ENCODE measurements at regions not wholly inside any gene's neighbourhood (a gene's known extent, or its start where the extent isn't known, plus 50 kb on each side); places are given as distances from the start of the nearest gene placed in this dataset.

- intact Hi-C loops (cut with DNase I; ENCODE audit: low total_unique reads) (no loop called here), in situ Hi-C loops (cut with MboI; ENCODE audit: low pct_ligation_motif_present in 1 of 4, low pct_unique_long_range_greater_than_20kb in 1 of 4, low sequenced_read_pairs in 3 of 4) (no loop called here)
- H3K4me3 ChIP-seq, result no peak overlapping the region
- no peak for DNase-seq
- peaks cover 11% of the 10 kb centered on the region for H3K27me3 ChIP-seq
- peak overlapping the region in 1 of 4 donors; percentile 1 for H3K27ac ChIP-seq
- H3K9me3 ChIP-seq, result no peaks in the 10 kb centered on the region
- WGBS, 2 donors (ENCODE audit: low coverage in 1 of 2), result 32 to 40% methylated on average over 3 to 11 of the region's 11 CpGs
- H3K36me3 ChIP-seq, result no peaks in the 10 kb centered on the region
- H3K4me1 ChIP-seq, result peaks cover 0 to 8% (median 0%) of the 10 kb centered on the region in 4 donors
- no peak for TF ChIP-seq POLR2A (IDR thresholded peaks at IDR 0.05)
- no peak for TF ChIP-seq POLR2AphosphoS5 (IDR thresholded peaks at IDR 0.05)
- TF ChIP-seq CTCF (IDR thresholded peaks at IDR 0.05), result no peak
- no peak for TF ChIP-seq EP300 (IDR thresholded peaks at IDR 0.05; ENCODE audit: low read depth)
Measured at GRCh38 chr2:120875431-120875830, 139.8 kb downstream of the GLI2 start.

GRCh38 chr2:120876526-120877280 lies 141.0 kb downstream of the GLI2 start:
- no peaks in the 10 kb centered on the region for H3K36me3 ChIP-seq
- no peak for DNase-seq
- no peak overlapping the region for H3K4me3 ChIP-seq
- H3K9me3 ChIP-seq, result no peaks in the 10 kb centered on the region
- H3K4me1 ChIP-seq, result peaks cover 0 to 8% (median 0%) of the 10 kb centered on the region in 4 donors
- H3K27ac ChIP-seq, result no peak overlapping the region
- in situ Hi-C loops (cut with MboI; ENCODE audit: low pct_ligation_motif_present in 1 of 4, low pct_unique_long_range_greater_than_20kb in 1 of 4, low sequenced_read_pairs in 3 of 4) (no loop called here), intact Hi-C loops (cut with DNase I; ENCODE audit: low total_unique reads) (no loop called here)
- peaks cover 9% of the 10 kb centered on the region for H3K27me3 ChIP-seq
- TF ChIP-seq POLR2AphosphoS5 (IDR thresholded peaks at IDR 0.05) (no peak), CTCF (IDR thresholded peaks at IDR 0.05) (no peak), POLR2A (IDR thresholded peaks at IDR 0.05) (no peak), EP300 (IDR thresholded peaks at IDR 0.05; ENCODE audit: low read depth) (no peak)
- WGBS, 2 donors (ENCODE audit: low coverage in 1 of 2), result 86% methylated on average over 9 of the region's 11 CpGs; no CpG with 5 or more reads in 1 of the 2 donors

- peaks cover 0 to 13% (median under 1%) of the 10 kb centered on the region in 4 donors for H3K4me1 ChIP-seq
- WGBS, 2 donors (ENCODE audit: low coverage in 1 of 2), result 73 to 81% methylated on average over 3 to 7 of the region's 7 CpGs
- intact Hi-C loops (cut with DNase I; ENCODE audit: low total_unique reads) (no loop called here), in situ Hi-C loops (cut with MboI; ENCODE audit: low pct_ligation_motif_present in 1 of 4, low pct_unique_long_range_greater_than_20kb in 1 of 4, low sequenced_read_pairs in 3 of 4) (no loop called here)
- no peaks in the 10 kb centered on the region for H3K36me3 ChIP-seq
- DNase-seq, result no peak
- peaks cover 9% of the 10 kb centered on the region for H3K27me3 ChIP-seq
- no peak overlapping the region for H3K4me3 ChIP-seq
- no peak overlapping the region for H3K27ac ChIP-seq
- H3K9me3 ChIP-seq, result no peaks in the 10 kb centered on the region
- TF ChIP-seq EP300 (IDR thresholded peaks at IDR 0.05; ENCODE audit: low read depth) (no peak), CTCF (IDR thresholded peaks at IDR 0.05) (no peak)
Measured at GRCh38 chr2:120877409-120877808, 141.7 kb downstream of the GLI2 start.

DNA sequence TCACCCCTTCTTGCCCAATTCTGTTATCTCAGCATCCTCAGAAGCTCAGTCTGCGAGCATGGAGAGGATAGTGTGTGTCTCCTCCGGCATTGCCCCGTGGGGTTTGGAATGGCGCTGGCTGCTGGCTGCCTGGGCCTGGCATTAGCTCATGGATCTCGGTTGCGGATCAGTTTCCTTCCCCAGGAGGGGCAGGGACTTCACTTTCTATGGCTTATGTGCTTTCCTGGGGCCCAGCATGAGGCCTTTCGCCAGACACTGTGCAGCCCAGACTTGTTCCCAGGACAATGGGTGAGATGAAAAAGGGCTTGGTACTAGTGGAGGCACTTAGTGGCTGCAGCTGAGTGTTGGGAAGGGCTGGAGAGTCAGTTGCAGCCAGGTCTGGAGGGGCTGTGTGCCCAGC lies 143.3 kb downstream of the GLI2 start:
- no peak for DNase-seq
- WGBS, 2 donors (ENCODE audit: low coverage in 1 of 2), result 88 to 89% methylated on average over 1 to 7 of the region's 7 CpGs
- no peaks in the 10 kb centered on the region for H3K36me3 ChIP-seq
- intact Hi-C loops (cut with DNase I; ENCODE audit: low total_unique reads), result no loop called here
- H3K27ac ChIP-seq, result no peak overlapping the region
- in situ Hi-C loops (cut with MboI; ENCODE audit: low pct_ligation_motif_present in 1 of 4, low pct_unique_long_range_greater_than_20kb in 1 of 4, low sequenced_read_pairs in 3 of 4), result no loop called here
- no peak overlapping the region for H3K4me3 ChIP-seq
- no peak for TF ChIP-seq CTCF (IDR thresholded peaks at IDR 0.05)
- TF ChIP-seq POLR2AphosphoS5 (IDR thresholded peaks at IDR 0.05), result no peak
- no peak for TF ChIP-seq EP300 (IDR thresholded peaks at IDR 0.05; ENCODE audit: low read depth)
- no peak for TF ChIP-seq POLR2A (IDR thresholded peaks at IDR 0.05)
- H3K27me3 ChIP-seq, result peaks cover 9% of the 10 kb centered on the region
- no peaks in the 10 kb centered on the region for H3K9me3 ChIP-seq
- peaks cover 0 to 13% (median under 1%) of the 10 kb centered on the region in 4 donors for H3K4me1 ChIP-seq
